CD14-positive monocyte (primary cell): ENCODE measurements at regions not wholly inside any gene's neighbourhood (a gene's known extent, or its start where the extent isn't known, plus 50 kb on each side); places are given as distances from the start of the nearest gene placed in this dataset.

Source experiments
- DNase-seq, 3 donors: peaks; one replicate each; pipeline ENCODE4 v3.0.0-alpha.2; 2011 to 2022
- H2AFZ ChIP-seq: 2 replicates; pipeline ENCODE4 v1.6.0; 2012; ENCODE audit warnings: mild to moderate bottlenecking, low read depth, low read length, inconsistent platforms; ENCODE audit not compliant: insufficient read depth, poor library complexity, severe bottlenecking
- H3K27ac ChIP-seq, 2 donors: 1 replicate in 1 of 2; 2 replicates in 1 of 2; pipeline ENCODE4 v1.5.1; 2012 to 2013; ENCODE audit warnings: low read length in 2 of 2, control low read depth in 1 of 2, inconsistent platforms in 1 of 2, low read depth in 1 of 2, mild to moderate bottlenecking in 1 of 2
- H3K27me3 ChIP-seq, 2 donors: one replicate each; pipeline versions ENCODE4 v1.6.0 to v1.6.1; 2011 to 2013; ENCODE audit warnings: low read length in 2 of 2; ENCODE audit not compliant: control insufficient read depth in 2 of 2, insufficient read depth in 2 of 2
- H3K36me3 ChIP-seq, 2 donors: replicated peaks in 1 of 2; 1 replicate in 1 of 2; 2 replicates in 1 of 2; pipeline versions ENCODE4 v1.5.1 to v1.6.1; 2012 to 2013; ENCODE audit warnings: low read length in 2 of 2, control low read depth in 1 of 2, inconsistent platforms in 1 of 2, mild to moderate bottlenecking in 1 of 2; ENCODE audit not compliant: insufficient read depth in 2 of 2, control insufficient read depth in 1 of 2
- H3K4me1 ChIP-seq, 2 donors: 1 replicate in 1 of 2; 2 replicates in 1 of 2; pipeline versions ENCODE4 v1.5.1 to v1.6.1; 2012 to 2013; ENCODE audit warnings: low read length in 2 of 2, control low read depth in 1 of 2, inconsistent platforms in 1 of 2, mild to moderate bottlenecking in 1 of 2, moderate library complexity in 1 of 2; ENCODE audit not compliant: insufficient read depth in 2 of 2, control insufficient read depth in 1 of 2
- H3K4me2 ChIP-seq: replicated peaks from 2 replicates; pipeline ENCODE3; 2012; ENCODE audit warnings: low read length, moderate library complexity, mild to moderate bottlenecking; ENCODE audit not compliant: poor library complexity, severe bottlenecking; ENCODE audit errors: extremely low read depth
- H3K4me3 ChIP-seq, 3 experiments: fragments of 200-600 bp in 1 of 3; sonication (generic) in 1 of 3; replicated peaks in 1 of 3; 1 replicate in 2 of 3; 2 replicates in 1 of 3; pipeline ENCODE4 v1.5.1; 2011 to 2013; ENCODE audit warnings: low read length in 3 of 3, mild to moderate bottlenecking in 3 of 3, control low read depth in 2 of 3, low read depth in 2 of 3, inconsistent platforms in 1 of 3, moderate library complexity in 1 of 3
- H3K79me2 ChIP-seq: 2 replicates; pipeline ENCODE4 v1.6.0; 2012; ENCODE audit warnings: mild to moderate bottlenecking, control low read depth, inconsistent platforms, low read length, moderate library complexity; ENCODE audit not compliant: insufficient read depth
- H3K9ac ChIP-seq: 2 replicates; pipeline ENCODE4 v1.6.0; 2017; ENCODE audit warnings: low read length, mild to moderate bottlenecking; ENCODE audit not compliant: insufficient read depth, poor library complexity, severe bottlenecking
- H3K9me3 ChIP-seq, 2 donors: replicated peaks in 1 of 2; 1 replicate in 1 of 2; 2 replicates in 1 of 2; pipeline versions ENCODE4 v1.5.1 to v1.6.1; 2012 to 2013; ENCODE audit warnings: low read length in 2 of 2, control low read depth in 1 of 2; ENCODE audit not compliant: control insufficient read depth in 1 of 2, insufficient read depth in 1 of 2
- H4K20me1 ChIP-seq: 2 replicates; pipeline ENCODE4 v1.6.0; 2012; ENCODE audit warnings: mild to moderate bottlenecking, low read length, control low read depth, moderate library complexity; ENCODE audit not compliant: insufficient read depth
- H3K27ac Mint-ChIP-seq, 7 donors: one replicate each; pipeline ENCODE4 v1.8.0; 2020; ENCODE audit warnings: mild to moderate bottlenecking in 7 of 7, mixed read lengths in 7 of 7, moderate library complexity in 6 of 7, inconsistent platforms in 2 of 7
- H3K27me3 Mint-ChIP-seq, 3 donors: one replicate each; pipeline ENCODE4 v1.8.0; 2021 to 2022; ENCODE audit warnings: low read depth in 3 of 3, mild to moderate bottlenecking in 3 of 3, mixed read lengths in 3 of 3, moderate library complexity in 3 of 3, inconsistent platforms in 1 of 3
- H3K36me3 Mint-ChIP-seq, 2 donors: one replicate each; pipeline ENCODE4 v1.8.0; 2020; ENCODE audit warnings: mixed read lengths in 2 of 2, inconsistent platforms in 1 of 2, mild to moderate bottlenecking in 1 of 2
- H3K4me1 Mint-ChIP-seq: one replicate; pipeline ENCODE4 v1.8.0; 2020; ENCODE audit warnings: mild to moderate bottlenecking, mixed read lengths
- H3K4me3 Mint-ChIP-seq, 2 donors: one replicate each; pipeline ENCODE4 v1.8.0; 2020; ENCODE audit warnings: mild to moderate bottlenecking in 2 of 2, mixed read lengths in 2 of 2, moderate library complexity in 1 of 2
- H3K9me3 Mint-ChIP-seq, 7 donors: one replicate each; pipeline ENCODE4 v1.8.0; 2020 to 2022; ENCODE audit warnings: mixed read lengths in 7 of 7, mild to moderate bottlenecking in 6 of 7, moderate library complexity in 6 of 7, inconsistent platforms in 2 of 7
- CTCF ChIP-seq: fragments of 200-600 bp; IDR thresholded peaks from one replicate; pipeline ENCODE4 v1.8.0; 2022; ENCODE audit warnings: antibody characterized with exemption, mild to moderate bottlenecking
- WGBS: methylation state at CpG from one replicate; pipeline ENCODE4 v1.1.5; 2013; ENCODE audit warnings: missing lambda C conversion rate; ENCODE audit not compliant: insufficient coverage; 5-methylcytosine and 5-hydroxymethylcytosine counted together
- intact Hi-C, 2 donors: fragments of 100-400 bp; cut with micrococcal nuclease; formaldehyde crosslinking; loops; one replicate each; pipeline versions ENCODE4 v1.15.0 to v1.15.1; 2023

DNA sequence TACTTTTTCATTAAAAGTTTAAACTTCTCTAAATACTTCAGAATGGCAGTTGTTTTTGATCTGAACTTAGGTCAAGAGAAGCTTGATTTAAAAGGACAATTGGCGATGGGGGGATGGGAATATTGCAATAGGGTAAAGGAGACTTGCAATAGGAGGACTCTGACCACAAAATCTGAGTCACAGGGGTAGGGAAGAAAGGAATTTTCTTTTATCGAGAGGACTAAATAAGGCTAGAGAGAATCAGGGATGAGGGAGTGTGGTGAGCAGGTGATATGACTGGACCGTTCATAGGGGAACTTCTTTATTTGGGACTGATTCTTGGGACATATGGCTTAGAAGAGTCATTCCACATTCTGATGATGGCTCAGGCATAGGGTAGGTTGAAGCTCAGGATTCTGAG, 1260.2 kb downstream of the ADGRL3 start:
- 94% methylated on average over 3 of the region's 3 CpGs for WGBS
- intact Hi-C loops: no loop called here
- H3K36me3 Mint-ChIP-seq: no peaks in the 10 kb centered on the region
- H3K36me3 ChIP-seq: no peaks in the 10 kb centered on the region
- H3K79me2 ChIP-seq: no peaks in the 10 kb centered on the region
- H3K27me3 ChIP-seq: no peaks in the 10 kb centered on the region
- peaks cover 0 to 3% (median 2%) of the 10 kb centered on the region in 7 donors for H3K9me3 Mint-ChIP-seq
- no peak overlapping the region for H3K27ac Mint-ChIP-seq
- no peaks in the 10 kb centered on the region for H3K4me1 Mint-ChIP-seq
- no peak overlapping the region for H3K4me2 ChIP-seq
- H3K4me3 ChIP-seq: no peak overlapping the region
- TF ChIP-seq CTCF: no peak
- no peak overlapping the region for H2AFZ ChIP-seq
- H3K27me3 Mint-ChIP-seq: no peaks in the 10 kb centered on the region
- DNase-seq: no peak
- H4K20me1 ChIP-seq: no peaks in the 10 kb centered on the region
- H3K4me1 ChIP-seq: no peaks in the 10 kb centered on the region
- H3K27ac ChIP-seq: no peak overlapping the region
- H3K9ac ChIP-seq: no peak overlapping the region
- no peak overlapping the region for H3K4me3 Mint-ChIP-seq
- peaks cover 0 to 3% of the 10 kb centered on the region in 2 donors for H3K9me3 ChIP-seq

DNA sequence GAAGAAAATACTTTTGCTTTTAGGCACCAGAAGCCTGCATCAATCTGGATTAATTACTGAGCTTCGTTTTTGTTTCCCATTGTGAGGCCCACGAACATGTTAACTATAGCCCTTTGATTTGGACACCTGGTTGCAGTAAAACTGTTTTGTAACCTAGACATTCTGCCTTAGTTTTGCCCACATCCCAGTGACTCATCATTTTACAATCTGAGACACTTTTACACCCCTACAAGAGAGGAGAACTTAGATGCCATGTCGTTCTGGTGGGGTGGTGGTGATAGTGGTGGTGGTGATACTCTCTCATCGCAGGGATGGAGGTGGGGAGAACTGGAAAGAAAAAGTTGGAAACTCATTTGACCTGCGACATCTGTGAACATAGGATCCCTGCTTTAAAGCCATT, 1257.2 kb downstream of the ADGRL3 start:
- Mint-ChIP-seq H3K4me1 (no peaks in the 10 kb centered on the region), H3K4me3 (no peak overlapping the region), H3K9me3 (peaks cover 0 to 6% (median 2%) of the 10 kb centered on the region in 7 donors), H3K27me3 (no peaks in the 10 kb centered on the region), H3K36me3 (no peaks in the 10 kb centered on the region), H3K27ac (no peak overlapping the region)
- H3K4me2 ChIP-seq: no peak overlapping the region
- H3K79me2 ChIP-seq: no peaks in the 10 kb centered on the region
- no peaks in the 10 kb centered on the region for H3K36me3 ChIP-seq
- H3K9ac ChIP-seq: no peak overlapping the region
- no peak overlapping the region for H3K4me3 ChIP-seq
- no peak for DNase-seq
- H3K4me1 ChIP-seq: no peaks in the 10 kb centered on the region
- peaks cover 0 to 3% of the 10 kb centered on the region in 2 donors for H3K9me3 ChIP-seq
- no peaks in the 10 kb centered on the region for H3K27me3 ChIP-seq
- H2AFZ ChIP-seq: no peak overlapping the region
- TF ChIP-seq CTCF: no peak
- no peaks in the 10 kb centered on the region for H4K20me1 ChIP-seq
- H3K27ac ChIP-seq: no peak overlapping the region
- intact Hi-C loops: no loop called here
- 81% methylated on average over 3 of the region's 5 CpGs for WGBS
